ENCODE measurements at regions not wholly inside any gene's neighbourhood (a gene's known extent, or its start where the extent isn't known, plus 50 kb on each side); places are given as distances from the start of the nearest gene placed in this dataset.

DNA sequence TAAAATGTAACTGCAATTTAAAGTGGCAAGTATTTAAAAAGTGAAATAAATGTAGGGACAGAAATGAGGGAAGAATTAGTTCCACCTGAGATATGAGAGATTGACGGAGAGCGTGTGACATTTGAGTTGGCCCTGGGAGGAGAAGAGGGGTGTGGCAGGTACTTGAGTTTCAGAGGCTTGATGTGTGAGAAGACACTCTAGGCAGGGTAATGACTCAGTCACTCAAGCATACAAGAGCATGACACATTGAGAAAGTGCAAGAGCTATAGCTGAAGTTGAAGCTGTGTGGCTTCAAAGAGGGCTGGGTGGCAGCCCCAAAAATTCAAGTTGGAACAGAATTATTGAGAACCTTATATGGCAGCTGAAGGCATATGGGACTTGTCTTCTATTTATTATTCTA lies 420.5 kb downstream of the SLITRK2 start:
- ChIA-PET POLR2A (ENCODE audit: partially characterized antibody) (no interaction called here), CTCF (ENCODE audit: partially characterized antibody) (no interaction called here)
- Histone ChIP-seq H2BK15ac (ENCODE audit: low read length) (no peak overlapping the region), H3K4ac (replicated peaks; ENCODE audit: insufficient read length, low read depth, low read length) (no peak overlapping the region), H2BK120ac (replicated peaks; ENCODE audit: low read depth, low read length) (no peak overlapping the region), H2BK12ac (ENCODE audit: low read depth, low read length) (no peak overlapping the region), H3K79me1 (ENCODE audit: low read depth, low read length) (no peaks in the 10 kb centered on the region), H2BK20ac (ENCODE audit: low read length) (no peak overlapping the region), H2AK5ac (ENCODE audit: low read depth, low read length) (no peak overlapping the region), H3K9me3 (ENCODE audit: insufficient read depth in 2 of 2, low read depth in 1 of 2, low read length in 1 of 2) (peaks cover 0 to 5% of the 10 kb centered on the region in 2 experiments; a peak in 1 of 4 replicates), H3K4me1 (replicated peaks in 1 of 4; ENCODE audit: control insufficient read depth in 3 of 4, insufficient read depth in 4 of 4, low read length in 3 of 4) (no peaks in the 10 kb centered on the region), H3K27ac (ENCODE audit: low read depth, low read length) (no peak overlapping the region), H3K18ac (ENCODE audit: extremely low read depth, low read length) (no peak overlapping the region), H3K23ac (ENCODE audit: insufficient read length) (no peak overlapping the region), H3K27me3 (replicated peaks in 1 of 4; ENCODE audit: control insufficient read depth in 3 of 4, extremely low read depth in 1 of 4, insufficient read depth in 3 of 4, low read length in 3 of 4) (no peaks in the 10 kb centered on the region), H3K36me3 (ENCODE audit: control insufficient read depth in 2 of 4, insufficient read depth in 4 of 4, low read length in 3 of 4) (no peaks in the 10 kb centered on the region), H3K9ac (replicated peaks in 1 of 4; ENCODE audit: extremely low read depth in 1 of 4, low read depth in 3 of 4, low read length in 3 of 4) (no peak overlapping the region), H3K4me3 (ENCODE audit: extremely low read depth in 1 of 4, insufficient read depth in 2 of 4, low read depth in 3 of 4, low read length in 4 of 4) (no peak overlapping the region), H2AFZ (ENCODE audit: low read length) (no peak overlapping the region), H3K79me2 (ENCODE audit: control insufficient read depth in 1 of 2, insufficient read depth in 2 of 2, low read length in 2 of 2) (no peaks in the 10 kb centered on the region), H3K4me2 (ENCODE audit: insufficient read depth in 1 of 2, low read depth in 2 of 2, low read length in 2 of 2) (no peak overlapping the region), H2BK5ac (ENCODE audit: low read depth, low read length) (no peak overlapping the region), H3K14ac (ENCODE audit: insufficient read length) (no peak overlapping the region), H4K91ac (replicated peaks; ENCODE audit: insufficient read length, low read length) (no peak overlapping the region), H4K8ac (ENCODE audit: extremely low read depth, insufficient read depth, low read length) (no peak overlapping the region), H3K56ac (replicated peaks; ENCODE audit: insufficient read length, low read depth, low read length) (no peak overlapping the region), H4K20me1 (replicated peaks in 1 of 2; ENCODE audit: control insufficient read depth in 1 of 2, insufficient read depth in 2 of 2, low read length in 2 of 2) (no peaks in the 10 kb centered on the region), H4K5ac (ENCODE audit: insufficient read length, low read depth, low read length) (no peak overlapping the region), H3K23me2 (ENCODE audit: low read depth, low read length) (no peaks in the 10 kb centered on the region)
- no peak for DNase-seq (ENCODE audit: low read depth in 1 of 2, low spot score in 2 of 2)
- 82% methylated on average over 2 of the region's 2 CpGs; no CpG with 5 or more reads in 1 of the 2 experiments for WGBS, 2 experiments (ENCODE audit: extremely low coverage in 1 of 2, insufficient coverage in 1 of 2, insufficient read length in 1 of 2, insufficient replicate concordance in 2 of 2, low coverage in 1 of 2, low lambda C conversion rate in 2 of 2, missing lambda C conversion rate in 1 of 2)
- TF ChIP-seq KDM1A (IDR thresholded peaks at IDR 0.05; ENCODE audit: borderline replicate concordance, low read length) (no peak), RXRA (IDR thresholded peaks at IDR 0.05; ENCODE audit: insufficient read depth, low read depth, low read length) (no peak), HDAC6 (IDR thresholded peaks at IDR 0.05; ENCODE audit: low read depth, low read length) (no peak)
- no peak for FAIRE-seq
